Epithelial cell of proximal tubule (primary cell): ENCODE measurements at regions not wholly inside any gene's neighbourhood (a gene's known extent, or its start where the extent isn't known, plus 50 kb on each side); places are given as distances from the start of the nearest gene placed in this dataset.

Experiments used
- DNase-seq: peaks from one replicate; pipeline ENCODE4 v3.0.0-alpha.2; 2011; ENCODE audit warnings: low read depth
- H3K4me3 ChIP-seq: 2 replicates; pipeline ENCODE4 v1.5.1; 2011; ENCODE audit warnings: low read depth, mild to moderate bottlenecking, low read length
- TF ChIP-seq, protein P1 (sequence below): conservative IDR thresholded peaks from 2 replicates; pipeline ENCODE4 v1.5.1; 2012; ENCODE audit warnings: low read depth, mild to moderate bottlenecking, low read length

DNA sequence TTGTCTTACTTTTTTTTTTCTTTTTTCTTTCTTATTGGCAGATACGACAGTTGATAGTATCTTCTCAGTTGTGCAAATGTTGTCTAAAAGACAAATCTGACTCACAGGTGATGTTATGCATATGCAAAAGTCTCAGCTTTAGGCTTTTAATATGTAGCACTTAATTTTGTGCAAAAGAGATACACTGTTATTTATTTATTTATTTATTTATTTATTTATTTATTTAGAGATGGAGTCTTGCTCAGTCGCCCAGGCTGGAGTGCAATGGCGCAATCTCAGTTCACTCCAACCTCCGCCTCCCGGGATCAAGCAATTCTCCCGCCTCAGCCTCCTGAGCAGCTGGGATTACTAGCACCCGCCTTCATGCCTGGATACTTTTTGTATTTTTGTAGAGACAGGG is 383.9 kb upstream of the PCDH9 start:
- TF ChIP-seq, protein P1, sequence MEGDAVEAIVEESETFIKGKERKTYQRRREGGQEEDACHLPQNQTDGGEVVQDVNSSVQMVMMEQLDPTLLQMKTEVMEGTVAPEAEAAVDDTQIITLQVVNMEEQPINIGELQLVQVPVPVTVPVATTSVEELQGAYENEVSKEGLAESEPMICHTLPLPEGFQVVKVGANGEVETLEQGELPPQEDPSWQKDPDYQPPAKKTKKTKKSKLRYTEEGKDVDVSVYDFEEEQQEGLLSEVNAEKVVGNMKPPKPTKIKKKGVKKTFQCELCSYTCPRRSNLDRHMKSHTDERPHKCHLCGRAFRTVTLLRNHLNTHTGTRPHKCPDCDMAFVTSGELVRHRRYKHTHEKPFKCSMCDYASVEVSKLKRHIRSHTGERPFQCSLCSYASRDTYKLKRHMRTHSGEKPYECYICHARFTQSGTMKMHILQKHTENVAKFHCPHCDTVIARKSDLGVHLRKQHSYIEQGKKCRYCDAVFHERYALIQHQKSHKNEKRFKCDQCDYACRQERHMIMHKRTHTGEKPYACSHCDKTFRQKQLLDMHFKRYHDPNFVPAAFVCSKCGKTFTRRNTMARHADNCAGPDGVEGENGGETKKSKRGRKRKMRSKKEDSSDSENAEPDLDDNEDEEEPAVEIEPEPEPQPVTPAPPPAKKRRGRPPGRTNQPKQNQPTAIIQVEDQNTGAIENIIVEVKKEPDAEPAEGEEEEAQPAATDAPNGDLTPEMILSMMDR: no peak
- H3K4me3 ChIP-seq: no peak overlapping the region
- DNase-seq: no peak

DNA sequence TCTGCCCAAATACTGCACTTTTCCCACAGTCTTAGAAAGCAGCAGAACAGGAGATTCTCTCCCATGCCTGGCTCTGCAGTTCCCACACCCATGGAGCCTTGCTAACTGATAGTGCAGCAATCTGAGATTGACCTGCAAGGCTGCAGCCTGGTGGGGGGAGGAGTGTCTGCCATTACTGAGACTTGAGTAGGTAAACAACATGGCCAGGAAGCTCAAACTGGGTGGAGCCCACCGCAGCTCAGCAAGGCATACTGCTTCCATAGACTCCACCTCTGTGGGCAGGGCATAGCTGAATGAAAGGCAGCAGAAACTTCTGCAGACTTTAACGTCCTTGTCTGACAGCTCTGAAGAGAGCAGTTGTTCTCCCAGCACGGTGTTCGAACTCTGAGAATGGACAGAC is 358.5 kb upstream of the PCDH9 start:
- H3K4me3 ChIP-seq: no peak overlapping the region
- DNase-seq: no peak
- TF ChIP-seq, protein P1: no peak

DNA sequence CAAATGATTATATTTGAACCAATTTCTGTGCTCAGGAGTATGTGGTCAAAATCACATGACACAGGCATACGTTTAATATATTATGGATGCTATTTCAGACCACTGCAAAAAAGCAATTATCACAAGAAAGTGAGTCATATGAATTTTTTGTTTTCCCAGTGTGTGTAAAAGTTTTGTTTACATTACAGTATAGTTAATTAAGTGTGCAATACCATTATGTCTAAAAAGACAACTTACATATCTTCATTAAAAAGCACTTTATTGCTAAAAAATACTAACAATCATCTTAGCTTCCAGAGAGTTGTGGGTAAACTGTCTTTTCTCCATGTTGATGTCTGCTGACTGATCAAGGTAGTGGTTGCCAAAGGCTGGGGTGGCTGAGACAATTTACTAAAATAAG is 347.2 kb upstream of the PCDH9 start:
- TF ChIP-seq, protein P1: no peak
- H3K4me3 ChIP-seq: no peak overlapping the region
- DNase-seq: no peak

DNA sequence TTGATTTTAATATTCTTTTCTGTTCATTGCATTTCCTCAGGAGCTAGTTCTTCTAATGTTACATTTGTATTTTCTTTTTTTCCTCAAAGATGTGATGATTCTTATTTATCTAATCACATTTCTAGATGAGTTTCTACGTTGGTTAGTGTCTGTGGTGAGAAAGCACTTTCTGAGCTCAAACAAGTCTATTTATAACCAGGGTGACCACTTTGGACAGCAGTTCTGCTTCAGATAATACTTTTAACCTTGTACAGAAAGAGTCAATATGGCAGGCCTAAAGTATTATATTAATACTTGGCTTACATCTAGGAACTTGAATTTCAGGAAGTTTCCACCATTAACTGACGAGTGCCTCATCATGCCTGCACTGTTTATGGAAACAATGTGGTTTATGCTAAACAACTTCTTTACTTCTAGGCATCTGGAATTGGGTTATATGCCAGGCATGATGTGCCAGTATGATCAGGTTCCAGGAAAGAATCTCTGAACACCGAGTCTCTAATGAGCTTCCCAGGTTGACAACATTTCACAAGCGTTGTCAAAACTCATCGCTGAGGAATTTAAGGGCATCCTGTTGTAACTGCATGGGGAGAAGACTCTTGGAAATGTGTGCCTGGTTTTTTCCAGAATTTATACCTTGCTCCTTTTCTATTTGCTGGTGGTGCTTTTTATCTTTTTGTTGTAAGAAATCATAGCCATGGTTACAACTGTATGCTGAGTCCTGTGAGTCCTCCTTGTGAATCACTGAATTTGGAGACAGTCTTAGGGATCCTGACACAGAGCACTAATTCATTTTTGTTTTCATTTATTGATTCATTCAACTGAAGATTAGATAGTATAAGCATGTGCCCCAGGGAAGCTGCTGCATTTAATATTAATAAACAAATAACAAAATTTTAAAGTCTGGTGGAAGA is 344.4 kb upstream of the PCDH9 start:
- DNase-seq: peak; percentile 20
- TF ChIP-seq, protein P1: no peak
- no peak overlapping the region for H3K4me3 ChIP-seq

DNA sequence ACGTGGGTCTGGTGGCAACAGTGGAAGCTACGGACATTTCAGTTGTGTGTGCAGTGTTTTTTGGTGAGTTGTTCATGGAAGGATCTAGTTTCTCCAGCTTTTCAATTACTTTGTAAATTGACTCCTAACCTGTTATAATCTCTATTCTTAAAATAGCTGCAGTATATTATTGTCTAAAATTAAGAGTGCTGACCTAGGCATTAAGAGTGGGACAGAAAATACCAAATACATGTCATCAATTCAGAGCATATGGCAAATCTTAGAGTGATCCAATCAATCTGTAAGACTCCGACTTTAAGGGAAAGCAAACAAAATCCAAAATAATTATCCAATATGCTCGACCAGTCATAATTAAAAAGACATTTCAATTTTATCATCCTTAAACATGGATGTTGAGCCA is 338.1 kb upstream of the PCDH9 start:
- TF ChIP-seq, protein P1: no peak
- no peak for DNase-seq

DNA sequence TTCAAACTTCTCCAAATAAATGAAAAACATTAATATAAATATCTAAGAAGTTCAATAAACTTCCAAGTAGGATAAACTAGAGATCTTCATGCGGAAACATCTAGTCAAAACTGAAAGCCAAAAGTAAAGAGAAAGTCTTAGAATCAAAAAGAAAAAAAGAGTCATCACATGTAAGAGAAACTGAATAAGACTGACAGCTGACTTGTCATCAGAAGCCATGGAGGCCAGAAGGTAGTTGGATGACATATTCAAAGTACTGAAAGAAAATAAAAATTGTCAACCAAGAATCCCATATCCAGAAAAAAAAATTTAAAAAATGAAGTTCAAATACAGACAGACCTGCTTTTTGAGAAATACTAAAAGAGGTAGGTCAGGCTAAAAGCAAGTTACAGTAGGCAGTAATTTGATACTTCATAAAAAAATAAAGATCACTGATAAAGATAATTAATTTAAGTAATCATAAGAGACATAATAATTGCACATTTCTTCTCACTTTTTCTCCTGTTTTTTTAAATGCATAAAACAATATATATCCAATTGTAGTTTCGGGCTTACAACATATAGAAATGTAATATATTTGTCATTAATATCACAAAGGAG is 327.6 kb upstream of the PCDH9 start:
- DNase-seq: no peak
- H3K4me3 ChIP-seq: no peak overlapping the region
- TF ChIP-seq, protein P1: no peak

More for the DNA sequence above, 338.1 kb upstream of the PCDH9 start:
- no peak overlapping the region for H3K4me3 ChIP-seq

DNA sequence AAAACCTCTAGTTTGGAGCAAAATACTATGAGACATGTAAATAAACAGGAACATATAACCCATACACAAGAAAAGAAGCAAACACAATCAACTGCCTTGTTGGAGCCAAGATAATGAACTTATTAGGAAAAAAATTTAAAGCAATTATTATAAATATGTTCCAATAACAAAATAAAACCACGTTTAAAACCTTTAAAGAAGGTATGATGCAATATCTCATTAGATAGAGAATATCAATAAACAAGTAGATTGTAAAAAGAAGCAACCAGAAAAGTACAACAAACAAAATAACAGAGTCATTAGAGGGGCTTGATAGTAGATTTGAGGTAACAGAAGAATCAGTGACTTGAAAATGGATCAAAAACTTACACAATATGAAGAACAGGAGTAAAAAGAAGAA is 327.0 kb upstream of the PCDH9 start:
- DNase-seq: no peak
- no peak overlapping the region for H3K4me3 ChIP-seq
- TF ChIP-seq, protein P1: no peak
